WTC11 (cell line): ENCODE measurements at regions not wholly inside any gene's neighbourhood (a gene's known extent, or its start where the extent isn't known, plus 50 kb on each side); places are given as distances from the start of the nearest gene placed in this dataset.
A peak's percentile ranks its signal among the peaks of the same experiment; 100 is the strongest.

Experiments used
- ATAC-seq: fragments of 200-7000 bp; cut with Tn5 transposase; 2 replicates; pipeline ENCODE4 v1.10.0; 2021; ENCODE audit warnings: mild to moderate bottlenecking, moderate library complexity
- CTCF ChIA-PET: fragments of 300-600 bp; sonication (Branson Sonifier 250); formaldehyde crosslinking; loops from one replicate; lab custom pipeline; 2021; ENCODE audit warnings: antibody characterized with exemption; lab: Charles Lee
- POLR2A ChIA-PET: fragments of 350-600 bp; sonication (Branson Sonifier 250); formaldehyde crosslinking; loops from one replicate; lab custom pipeline; 2021; ENCODE audit warnings: antibody characterized with exemption; lab: Charles Lee
- DNase-seq: peaks from one replicate; pipeline ENCODE4 v3.0.0; 2021; ENCODE audit warnings: low spot score
- H3K27ac Mint-ChIP-seq: 2 replicates; pipeline ENCODE4 v1.8.0; 2021; ENCODE audit warnings: mixed read lengths
- H3K27me3 Mint-ChIP-seq: 2 replicates; pipeline ENCODE4 v1.8.0; 2021; ENCODE audit warnings: low read depth, mild to moderate bottlenecking, moderate library complexity, mixed read lengths
- H3K36me3 Mint-ChIP-seq: 2 replicates; pipeline ENCODE4 v1.8.0; 2021; ENCODE audit warnings: mixed read lengths
- H3K4me1 Mint-ChIP-seq: 2 replicates; pipeline ENCODE4 v1.8.0; 2022; ENCODE audit warnings: mixed read lengths
- H3K4me3 Mint-ChIP-seq: 2 replicates; pipeline ENCODE4 v1.8.0; 2021; ENCODE audit warnings: mild to moderate bottlenecking, moderate library complexity, mixed read lengths
- H3K9me3 Mint-ChIP-seq: 2 replicates; pipeline ENCODE4 v1.8.0; 2021; ENCODE audit warnings: mixed read lengths
- ATF3 ChIP-seq: sonication (generic); formaldehyde crosslinking; conservative IDR thresholded peaks from 2 replicates; pipeline ENCODE4 v1.8.1; 2022; ENCODE audit warnings: mild to moderate bottlenecking, missing genetic modification reagents
- CDX4 ChIP-seq: fragments of 250-450 bp; sonication (Bioruptor Pico); IDR thresholded peaks from 2 replicates; pipeline ENCODE4 v1.9.0; 2021; ENCODE audit warnings: moderate library complexity, mild to moderate bottlenecking, inconsistent platforms, borderline replicate concordance
- EMX1 ChIP-seq: fragments of 250-450 bp; sonication (Bioruptor Pico); IDR thresholded peaks from 2 replicates; pipeline ENCODE4 v1.8.0; 2021; ENCODE audit warnings: mild to moderate bottlenecking
- ESRRA ChIP-seq: sonication (generic); formaldehyde crosslinking; IDR thresholded peaks from 2 replicates; pipeline ENCODE4 v1.8.1; 2022; ENCODE audit warnings: mild to moderate bottlenecking, missing genetic modification reagents, borderline replicate concordance
- ETV6 ChIP-seq: sonication (generic); formaldehyde crosslinking; IDR thresholded peaks from 2 replicates; pipeline ENCODE4 v1.8.1; 2022; ENCODE audit warnings: mild to moderate bottlenecking, missing genetic modification reagents
- GTF2I ChIP-seq: fragments of 250-450 bp; sonication (Bioruptor Pico); conservative IDR thresholded peaks from 2 replicates; pipeline ENCODE4 v1.4.0; 2021; ENCODE audit warnings: mild to moderate bottlenecking
- HMGA2 ChIP-seq: fragments of 250-450 bp; sonication (Bioruptor Pico); IDR thresholded peaks from 2 replicates; pipeline ENCODE4 v1.4.0; 2021; ENCODE audit warnings: mild to moderate bottlenecking, moderate library complexity
- JUN ChIP-seq: sonication (generic); formaldehyde crosslinking; IDR thresholded peaks from 2 replicates; pipeline ENCODE4 v1.8.0; 2023; ENCODE audit warnings: mild to moderate bottlenecking, missing genetic modification reagents
- PRRX2 ChIP-seq: fragments of 250-450 bp; sonication (Bioruptor Pico); IDR thresholded peaks from 2 replicates; pipeline ENCODE4 v1.8.0; 2021; ENCODE audit warnings: mild to moderate bottlenecking
- RELA ChIP-seq: sonication (generic); formaldehyde crosslinking; IDR thresholded peaks from 2 replicates; pipeline ENCODE4 v1.8.1; 2022; ENCODE audit warnings: missing genetic modification reagents, mild to moderate bottlenecking, borderline replicate concordance
- SMAD3 ChIP-seq: sonication (generic); formaldehyde crosslinking; IDR thresholded peaks from 2 replicates; pipeline ENCODE4 v1.8.0; 2022; ENCODE audit warnings: missing genetic modification reagents, mild to moderate bottlenecking, borderline replicate concordance
- SP1 ChIP-seq: sonication (generic); formaldehyde crosslinking; conservative IDR thresholded peaks from 2 replicates; pipeline ENCODE4 v1.8.1; 2022; ENCODE audit warnings: missing genetic modification reagents
- USF1 ChIP-seq: sonication (generic); formaldehyde crosslinking; IDR thresholded peaks from 2 replicates; pipeline ENCODE4 v1.8.0; 2022; ENCODE audit warnings: mild to moderate bottlenecking, missing genetic modification reagents
- ZNF121 ChIP-seq: sonication (generic); formaldehyde crosslinking; IDR thresholded peaks from 2 replicates; pipeline ENCODE4 v1.8.0; 2023; ENCODE audit warnings: missing genetic modification reagents
- ZNF232 ChIP-seq: sonication (generic); formaldehyde crosslinking; IDR thresholded peaks from 2 replicates; pipeline ENCODE4 v1.8.0; 2022; ENCODE audit warnings: mild to moderate bottlenecking, missing genetic modification reagents
- ZNF263 ChIP-seq: sonication (generic); formaldehyde crosslinking; IDR thresholded peaks from 2 replicates; pipeline ENCODE4 v1.8.1; 2022; ENCODE audit warnings: low read depth, mild to moderate bottlenecking, moderate library complexity, missing genetic modification reagents
- ZNF317 ChIP-seq: sonication (generic); formaldehyde crosslinking; IDR thresholded peaks from 2 replicates; pipeline ENCODE4 v1.8.1; 2023; ENCODE audit warnings: low read depth, mild to moderate bottlenecking, moderate library complexity, missing genetic modification reagents, borderline replicate concordance
- ZSCAN18 ChIP-seq: fragments of 250-450 bp; sonication (Bioruptor Pico); IDR thresholded peaks from 2 replicates; pipeline ENCODE4 v2.1.2; 2022; ENCODE audit warnings: mild to moderate bottlenecking, moderate library complexity
- TF ChIP-seq, protein P1 (sequence below): sonication (generic); formaldehyde crosslinking; IDR thresholded peaks from 2 replicates; pipeline ENCODE4 v1.8.1; 2022; ENCODE audit warnings: mild to moderate bottlenecking, moderate library complexity, missing genetic modification reagents
- TF ChIP-seq, protein P2 (sequence below): sonication (generic); formaldehyde crosslinking; IDR thresholded peaks from 2 replicates; pipeline ENCODE4 v1.8.1; 2022; ENCODE audit warnings: low read depth, missing genetic modification reagents, borderline replicate concordance
- TF ChIP-seq, protein P3 (sequence below): sonication (generic); formaldehyde crosslinking; IDR thresholded peaks from 2 replicates; pipeline ENCODE4 v1.8.1; 2022; ENCODE audit warnings: low read depth, mild to moderate bottlenecking, moderate library complexity, missing genetic modification reagents, borderline replicate concordance

- ChIA-PET CTCF (no interaction called here), POLR2A (no interaction called here)
- DNase-seq (no peak), ATAC-seq (no peak)
- no peak for TF ChIP-seq ESRRA (CRISPR knock-in tag)
- TF ChIP-seq, protein P1, sequence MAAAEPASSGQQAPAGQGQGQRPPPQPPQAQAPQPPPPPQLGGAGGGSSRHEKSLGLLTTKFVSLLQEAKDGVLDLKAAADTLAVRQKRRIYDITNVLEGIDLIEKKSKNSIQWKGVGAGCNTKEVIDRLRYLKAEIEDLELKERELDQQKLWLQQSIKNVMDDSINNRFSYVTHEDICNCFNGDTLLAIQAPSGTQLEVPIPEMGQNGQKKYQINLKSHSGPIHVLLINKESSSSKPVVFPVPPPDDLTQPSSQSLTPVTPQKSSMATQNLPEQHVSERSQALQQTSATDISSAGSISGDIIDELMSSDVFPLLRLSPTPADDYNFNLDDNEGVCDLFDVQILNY (CRISPR knock-in tag): no peak
- Mint-ChIP-seq H3K4me1 (peaks cover 9% of the 10 kb centered on the region), H3K9me3 (peaks cover 4% of the 10 kb centered on the region), H3K27me3 (no peaks in the 10 kb centered on the region; the same call in 1 of the 2 replicates), H3K36me3 (peaks cover 3% of the 10 kb centered on the region; the same call in 1 of the 2 replicates), H3K4me3 (no peak overlapping the region), H3K27ac (no peak overlapping the region)
Observed at GRCh38 chr5:4647955-4648354, 492.2 kb upstream of the ADAMTS16 start.

GRCh38 chr5:4651806-4652565 is 488.1 kb upstream of the ADAMTS16 start:
- H3K27ac Mint-ChIP-seq: peak overlapping the region; percentile 71; the same call in 1 of the 2 replicates
- DNase-seq (no peak), ATAC-seq (no peak)
- no peak for TF ChIP-seq GTF2I
- TF ChIP-seq ZNF317 (CRISPR knock-in tag): no peak
- H3K9me3 Mint-ChIP-seq: peaks cover 7% of the 10 kb centered on the region
- ChIA-PET POLR2A (no interaction called here), CTCF (no interaction called here)
- peaks cover 5% of the 10 kb centered on the region for H3K36me3 Mint-ChIP-seq
- peaks cover 9% of the 10 kb centered on the region for H3K4me1 Mint-ChIP-seq
- H3K27me3 Mint-ChIP-seq: no peaks in the 10 kb centered on the region
- H3K4me3 Mint-ChIP-seq: no peak overlapping the region

GRCh38 chr5:4653475-4653874 is 486.7 kb upstream of the ADAMTS16 start:
- Mint-ChIP-seq H3K4me1 (peaks cover 9% of the 10 kb centered on the region), H3K9me3 (peaks cover 13% of the 10 kb centered on the region), H3K4me3 (no peak overlapping the region), H3K36me3 (peaks cover 5% of the 10 kb centered on the region), H3K27ac (no peak overlapping the region), H3K27me3 (no peaks in the 10 kb centered on the region)
- no peak for ATAC-seq
- TF ChIP-seq ZNF317 (CRISPR knock-in tag): no peak
- TF ChIP-seq USF1 (CRISPR knock-in tag): no peak
- TF ChIP-seq ATF3 (CRISPR knock-in tag): no peak
- TF ChIP-seq HMGA2 (CRISPR knock-in tag): no peak
- TF ChIP-seq CDX4 (CRISPR knock-in tag): no peak
- no peak for TF ChIP-seq ZNF232 (CRISPR knock-in tag)
- TF ChIP-seq ETV6 (CRISPR knock-in tag): no peak
- no peak for TF ChIP-seq EMX1 (CRISPR knock-in tag)
- no peak for TF ChIP-seq RELA (CRISPR knock-in tag)
- TF ChIP-seq ZNF121 (CRISPR knock-in tag): no peak
- TF ChIP-seq JUN (CRISPR knock-in tag): no peak
- TF ChIP-seq PRRX2 (CRISPR knock-in tag): no peak
- TF ChIP-seq ZNF263: no peak
- no peak for TF ChIP-seq ESRRA (CRISPR knock-in tag)
- TF ChIP-seq, protein P2, sequence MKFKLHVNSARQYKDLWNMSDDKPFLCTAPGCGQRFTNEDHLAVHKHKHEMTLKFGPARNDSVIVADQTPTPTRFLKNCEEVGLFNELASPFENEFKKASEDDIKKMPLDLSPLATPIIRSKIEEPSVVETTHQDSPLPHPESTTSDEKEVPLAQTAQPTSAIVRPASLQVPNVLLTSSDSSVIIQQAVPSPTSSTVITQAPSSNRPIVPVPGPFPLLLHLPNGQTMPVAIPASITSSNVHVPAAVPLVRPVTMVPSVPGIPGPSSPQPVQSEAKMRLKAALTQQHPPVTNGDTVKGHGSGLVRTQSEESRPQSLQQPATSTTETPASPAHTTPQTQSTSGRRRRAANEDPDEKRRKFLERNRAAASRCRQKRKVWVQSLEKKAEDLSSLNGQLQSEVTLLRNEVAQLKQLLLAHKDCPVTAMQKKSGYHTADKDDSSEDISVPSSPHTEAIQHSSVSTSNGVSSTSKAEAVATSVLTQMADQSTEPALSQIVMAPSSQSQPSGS (CRISPR knock-in tag): no peak
- TF ChIP-seq SP1 (CRISPR knock-in tag): no peak
- no peak for TF ChIP-seq SMAD3
- TF ChIP-seq, protein P3, sequence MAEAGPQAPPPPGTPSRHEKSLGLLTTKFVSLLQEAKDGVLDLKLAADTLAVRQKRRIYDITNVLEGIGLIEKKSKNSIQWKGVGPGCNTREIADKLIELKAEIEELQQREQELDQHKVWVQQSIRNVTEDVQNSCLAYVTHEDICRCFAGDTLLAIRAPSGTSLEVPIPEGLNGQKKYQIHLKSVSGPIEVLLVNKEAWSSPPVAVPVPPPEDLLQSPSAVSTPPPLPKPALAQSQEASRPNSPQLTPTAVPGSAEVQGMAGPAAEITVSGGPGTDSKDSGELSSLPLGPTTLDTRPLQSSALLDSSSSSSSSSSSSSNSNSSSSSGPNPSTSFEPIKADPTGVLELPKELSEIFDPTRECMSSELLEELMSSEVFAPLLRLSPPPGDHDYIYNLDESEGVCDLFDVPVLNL (CRISPR knock-in tag): no peak
- no peak for TF ChIP-seq ZSCAN18
- ChIA-PET CTCF (no interaction called here), POLR2A (interaction anchor here (0.6 kb wide), 1 partner anchor 571 kb away, joined by 4 read pairs; no protein-coding TSS in a partner anchor)
- no peak for DNase-seq
